Hepatocyte (in vitro differentiated cells): ENCODE measurements at regions not wholly inside any gene's neighbourhood (a gene's known extent, or its start where the extent isn't known, plus 50 kb on each side); places are given as distances from the start of the nearest gene placed in this dataset.
A peak's percentile ranks its signal among the peaks of the same experiment; 100 is the strongest.

Experiments
- DNase-seq: peaks from one replicate; pipeline ENCODE4 v3.0.0-alpha.2; 2016; ENCODE audit warnings: low spot score
- H2AFZ ChIP-seq: fragments of 200-600 bp; sonication (generic); 2 replicates; pipeline ENCODE4 v1.6.0; 2016; ENCODE audit warnings: antibody characterized with exemption, mild to moderate bottlenecking
- H3K27ac ChIP-seq: fragments of 200-600 bp; sonication (generic); 2 replicates; pipeline ENCODE4 v1.5.1; 2016; ENCODE audit warnings: mild to moderate bottlenecking
- H3K27me3 ChIP-seq: fragments of 200-600 bp; sonication (generic); 2 replicates; pipeline ENCODE4 v1.6.1; 2016
- H3K36me3 ChIP-seq: fragments of 200-600 bp; sonication (generic); replicated peaks from 2 replicates; pipeline ENCODE4 v1.5.1; 2016; ENCODE audit warnings: low read depth; ENCODE audit not compliant: insufficient read depth
- H3K4me1 ChIP-seq: fragments of 200-600 bp; sonication (generic); 2 replicates; pipeline ENCODE4 v1.5.1; 2016; ENCODE audit warnings: mild to moderate bottlenecking, moderate library complexity; ENCODE audit not compliant: insufficient read depth
- H3K4me2 ChIP-seq: fragments of 200-600 bp; sonication (generic); 2 replicates; pipeline ENCODE4 v1.6.0; 2016
- H3K4me3 ChIP-seq: fragments of 200-600 bp; sonication (generic); 2 replicates; pipeline ENCODE4 v1.5.1; 2016; ENCODE audit warnings: mild to moderate bottlenecking
- H3K79me2 ChIP-seq: fragments of 200-600 bp; sonication (generic); 2 replicates; pipeline ENCODE4 v1.6.0; 2017; ENCODE audit warnings: mild to moderate bottlenecking
- H3K9me2 ChIP-seq: fragments of 200-600 bp; sonication (generic); replicated peaks from 2 replicates; pipeline ENCODE4 v1.6.0; 2017; ENCODE audit warnings: mild to moderate bottlenecking; ENCODE audit not compliant: insufficient read depth
- H3K9me3 ChIP-seq: fragments of 200-600 bp; sonication (generic); 2 replicates; pipeline ENCODE4 v1.5.1; 2016; ENCODE audit warnings: low read depth, mild to moderate bottlenecking
- H4K20me1 ChIP-seq: fragments of 200-600 bp; sonication (generic); 2 replicates; pipeline ENCODE4 v1.6.0; 2016; ENCODE audit warnings: mild to moderate bottlenecking; ENCODE audit not compliant: insufficient read depth, poor library complexity, severe bottlenecking
- EZH2 ChIP-seq: fragments of 200-600 bp; sonication (generic); IDR thresholded peaks from 2 replicates; pipeline ENCODE4 v1.6.1; 2016; ENCODE audit warnings: antibody characterized with exemption, mild to moderate bottlenecking, borderline replicate concordance
- EZH2phosphoT487 ChIP-seq: fragments of 200-600 bp; sonication (generic); IDR thresholded peaks from one replicate; pipeline ENCODE4 v1.6.1; 2018; ENCODE audit warnings: antibody characterized with exemption, mild to moderate bottlenecking, low read depth, moderate library complexity; ENCODE audit not compliant: unreplicated experiment, severe bottlenecking
- whole genome bisulfite sequencing: methylation state at CpG from one replicate; pipeline ENCODE4 v1.1.6; 2016; ENCODE audit warnings: low lambda C conversion rate; ENCODE audit errors: missing lambda C conversion rate; 5-methylcytosine and 5-hydroxymethylcytosine counted together
- TF ChIP-seq, protein P1 (sequence below): fragments of 200-600 bp; sonication (generic); IDR thresholded peaks from 2 replicates; pipeline ENCODE4 v1.5.1; 2016; ENCODE audit warnings: antibody characterized with exemption, mild to moderate bottlenecking; ENCODE audit not compliant: poor library complexity

DNA sequence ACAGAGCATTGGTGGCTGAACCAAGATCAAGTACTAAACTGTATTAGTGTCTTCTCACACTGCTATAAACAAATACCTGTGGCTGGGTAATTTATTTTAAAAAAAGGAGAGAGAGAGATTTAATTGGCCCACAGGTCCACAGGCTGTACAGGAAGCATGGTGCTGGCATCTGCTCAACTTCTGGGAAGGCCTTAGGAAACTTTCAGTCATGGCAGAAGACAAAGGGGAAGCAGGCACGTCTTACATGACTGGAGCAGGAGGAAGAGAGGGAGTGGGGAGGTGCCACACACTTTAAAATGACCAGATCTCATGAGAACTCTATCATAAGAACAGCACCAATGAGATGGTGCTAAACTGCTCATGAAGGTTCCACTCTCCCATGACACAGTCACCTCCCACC lies 95.2 kb upstream of the JCAD start:
- no peak for TF ChIP-seq EZH2phosphoT487
- no peaks in the 10 kb centered on the region for H3K9me2 ChIP-seq
- no peaks in the 10 kb centered on the region for H3K4me1 ChIP-seq
- H3K27ac ChIP-seq, result no peak overlapping the region
- H3K4me2 ChIP-seq, result no peak overlapping the region
- 92% methylated on average over 1 of the region's 1 CpG for WGBS
- no peaks in the 10 kb centered on the region for H3K79me2 ChIP-seq
- no peaks in the 10 kb centered on the region for H4K20me1 ChIP-seq
- no peak overlapping the region for H3K4me3 ChIP-seq
- H2AFZ ChIP-seq, result no peak overlapping the region
- H3K27me3 ChIP-seq, result no peaks in the 10 kb centered on the region
- DNase-seq, result no peak
- no peaks in the 10 kb centered on the region for H3K9me3 ChIP-seq
- H3K36me3 ChIP-seq, result no peaks in the 10 kb centered on the region

DNA sequence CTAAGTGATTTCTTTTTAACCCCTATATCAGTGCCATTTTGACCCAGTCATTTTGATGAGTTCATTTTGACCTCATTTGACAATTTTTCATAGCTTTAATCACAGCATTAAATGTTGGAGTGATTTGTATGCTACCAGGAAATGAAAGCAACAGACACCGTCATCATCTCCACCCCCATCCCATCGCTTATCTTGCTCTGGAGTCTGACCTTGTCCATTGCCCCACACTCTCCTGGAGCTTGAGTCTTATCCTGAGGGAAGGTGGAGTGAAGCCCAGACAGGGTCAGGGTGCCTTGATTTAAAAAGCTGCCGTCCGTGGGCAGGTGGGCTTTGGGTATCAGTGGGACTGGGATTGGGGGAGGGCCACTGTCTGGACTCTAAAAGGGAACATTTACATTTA lies 94.7 kb upstream of the JCAD start:
- no peaks in the 10 kb centered on the region for H3K27me3 ChIP-seq
- no peak for DNase-seq
- H3K4me1 ChIP-seq, result no peaks in the 10 kb centered on the region
- TF ChIP-seq EZH2phosphoT487 (no peak), EZH2 (no peak)
- TF ChIP-seq, protein P1, sequence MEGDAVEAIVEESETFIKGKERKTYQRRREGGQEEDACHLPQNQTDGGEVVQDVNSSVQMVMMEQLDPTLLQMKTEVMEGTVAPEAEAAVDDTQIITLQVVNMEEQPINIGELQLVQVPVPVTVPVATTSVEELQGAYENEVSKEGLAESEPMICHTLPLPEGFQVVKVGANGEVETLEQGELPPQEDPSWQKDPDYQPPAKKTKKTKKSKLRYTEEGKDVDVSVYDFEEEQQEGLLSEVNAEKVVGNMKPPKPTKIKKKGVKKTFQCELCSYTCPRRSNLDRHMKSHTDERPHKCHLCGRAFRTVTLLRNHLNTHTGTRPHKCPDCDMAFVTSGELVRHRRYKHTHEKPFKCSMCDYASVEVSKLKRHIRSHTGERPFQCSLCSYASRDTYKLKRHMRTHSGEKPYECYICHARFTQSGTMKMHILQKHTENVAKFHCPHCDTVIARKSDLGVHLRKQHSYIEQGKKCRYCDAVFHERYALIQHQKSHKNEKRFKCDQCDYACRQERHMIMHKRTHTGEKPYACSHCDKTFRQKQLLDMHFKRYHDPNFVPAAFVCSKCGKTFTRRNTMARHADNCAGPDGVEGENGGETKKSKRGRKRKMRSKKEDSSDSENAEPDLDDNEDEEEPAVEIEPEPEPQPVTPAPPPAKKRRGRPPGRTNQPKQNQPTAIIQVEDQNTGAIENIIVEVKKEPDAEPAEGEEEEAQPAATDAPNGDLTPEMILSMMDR, result no peak
- no peaks in the 10 kb centered on the region for H3K36me3 ChIP-seq
- H3K4me2 ChIP-seq, result no peak overlapping the region
- H3K4me3 ChIP-seq, result no peak overlapping the region
- H3K9me2 ChIP-seq, result no peaks in the 10 kb centered on the region
- no peak overlapping the region for H3K27ac ChIP-seq
- no peaks in the 10 kb centered on the region for H3K9me3 ChIP-seq
- H2AFZ ChIP-seq, result no peak overlapping the region
- no peaks in the 10 kb centered on the region for H4K20me1 ChIP-seq
- 73% methylated on average over 4 of the region's 4 CpGs for WGBS
- H3K79me2 ChIP-seq, result no peaks in the 10 kb centered on the region

DNA sequence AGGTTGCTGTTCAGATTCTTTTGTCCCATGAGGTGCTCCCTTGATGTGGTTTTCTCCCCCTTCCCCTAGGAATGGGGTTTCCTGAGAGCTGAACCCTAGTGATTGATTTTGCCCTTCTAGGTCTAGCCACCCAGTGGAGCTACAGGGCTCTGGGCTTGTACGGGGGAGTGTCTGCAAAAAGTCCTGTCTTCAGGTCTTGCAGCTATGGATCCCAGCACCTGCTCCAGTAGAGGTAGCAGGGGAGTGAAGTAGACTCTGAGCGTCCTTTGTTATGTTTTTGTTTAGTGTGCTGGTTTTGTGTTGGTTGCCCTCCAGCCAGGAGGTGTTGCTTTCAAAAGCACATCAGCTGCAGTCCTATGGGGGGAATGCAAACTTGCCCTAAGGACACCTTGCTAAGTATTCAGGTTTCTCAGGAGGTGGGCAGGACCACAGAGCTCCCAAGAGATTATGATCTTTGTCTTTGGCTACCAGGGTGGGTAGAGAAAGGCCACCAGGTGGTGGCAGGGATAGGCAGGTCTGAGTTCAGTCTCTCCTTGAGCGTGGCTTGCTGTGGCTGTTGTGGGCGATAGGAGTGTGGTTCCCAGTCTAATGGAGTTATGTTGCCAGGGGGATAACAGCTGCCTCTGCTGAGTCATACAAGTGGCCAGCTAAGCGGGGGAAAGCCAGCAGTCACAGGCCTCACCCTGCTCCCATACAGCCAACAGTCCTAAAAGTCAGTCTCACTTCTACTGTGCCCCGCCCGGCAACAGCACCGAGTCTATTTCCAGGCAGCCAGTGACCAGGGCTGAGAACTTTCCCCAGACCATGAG lies 92.4 kb upstream of the JCAD start:
- H3K36me3 ChIP-seq, result no peaks in the 10 kb centered on the region
- no peak overlapping the region for H3K27ac ChIP-seq
- H2AFZ ChIP-seq, result no peak overlapping the region
- DNase-seq, result peak; percentile 49
- no peaks in the 10 kb centered on the region for H3K9me3 ChIP-seq
- no peak overlapping the region for H3K4me3 ChIP-seq
- H3K4me2 ChIP-seq, result no peak overlapping the region
- WGBS, result 63% methylated on average over 8 of the region's 8 CpGs
- no peaks in the 10 kb centered on the region for H3K27me3 ChIP-seq
- no peak for TF ChIP-seq EZH2phosphoT487
- no peak for TF ChIP-seq EZH2
- TF ChIP-seq, protein P1, result no peak
- no peaks in the 10 kb centered on the region for H3K4me1 ChIP-seq
- H4K20me1 ChIP-seq, result no peaks in the 10 kb centered on the region
- no peaks in the 10 kb centered on the region for H3K79me2 ChIP-seq
- H3K9me2 ChIP-seq, result no peaks in the 10 kb centered on the region

DNA sequence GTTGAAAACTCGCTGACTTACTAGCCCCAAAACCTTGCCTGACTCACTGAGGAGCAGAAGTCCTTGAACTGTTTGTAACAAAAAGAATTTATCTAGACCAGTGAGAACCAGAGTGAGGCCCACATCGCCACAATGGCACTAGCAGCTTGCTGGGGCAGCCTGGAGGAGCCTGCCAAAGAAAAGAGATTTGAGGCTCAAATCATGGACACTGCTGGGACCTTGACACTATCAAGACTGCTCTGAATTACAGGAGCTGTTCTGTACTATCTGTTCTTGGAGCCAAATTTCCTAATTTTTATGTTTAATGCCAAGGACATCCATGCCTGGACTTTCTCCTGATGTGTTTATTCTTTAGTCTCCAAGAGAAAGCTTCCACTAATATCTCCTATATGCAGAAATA lies 82.0 kb upstream of the JCAD start:
- H3K4me3 ChIP-seq, result no peak overlapping the region
- no peak overlapping the region for H3K27ac ChIP-seq
- H3K4me2 ChIP-seq, result no peak overlapping the region
- no peaks in the 10 kb centered on the region for H3K9me2 ChIP-seq
- no peaks in the 10 kb centered on the region for H3K79me2 ChIP-seq
- WGBS, result 59% methylated on average over 2 of the region's 2 CpGs
- H3K27me3 ChIP-seq, result no peaks in the 10 kb centered on the region
- no peaks in the 10 kb centered on the region for H3K9me3 ChIP-seq
- no peak for DNase-seq
- no peaks in the 10 kb centered on the region for H3K36me3 ChIP-seq
- H2AFZ ChIP-seq, result no peak overlapping the region
- TF ChIP-seq EZH2phosphoT487 (no peak), EZH2 (no peak)
- TF ChIP-seq, protein P1, result no peak
- no peaks in the 10 kb centered on the region for H4K20me1 ChIP-seq
- H3K4me1 ChIP-seq, result no peaks in the 10 kb centered on the region
